ENCODE measurements at regions not wholly inside any gene's neighbourhood (a gene's known extent, or its start where the extent isn't known, plus 50 kb on each side); places are given as distances from the start of the nearest gene placed in this dataset.

DNA sequence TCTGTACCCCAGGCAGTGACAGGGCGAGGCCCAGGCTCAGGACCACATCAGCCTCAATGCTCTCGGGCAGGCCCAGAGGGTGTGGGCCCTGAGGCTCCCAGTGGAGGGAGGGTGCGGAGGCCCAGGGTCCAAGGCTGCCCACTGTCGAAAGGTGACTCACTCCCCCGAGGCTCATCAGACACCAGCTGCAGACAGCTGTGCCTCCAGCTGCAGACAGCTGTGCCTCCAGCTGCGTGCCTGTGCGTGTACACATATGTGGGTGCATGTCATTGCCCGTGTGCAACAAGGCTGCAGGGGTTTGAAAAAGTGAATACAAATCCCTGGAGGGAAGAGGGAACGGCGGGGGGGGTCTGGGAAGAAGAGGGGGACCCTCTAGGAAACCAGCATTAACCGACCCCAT lies 134.3 kb downstream of the BRD1 start:
- ChIA-PET POLR2A (no interaction called here), CTCF (ENCODE audit: low intra/inter-chr PET ratio, low total read pairs) (no interaction called here)
- H3K27me3 ChIP-seq (ENCODE audit: control insufficient read depth in 1 of 2, insufficient read depth in 2 of 2, low read length in 2 of 2) = peaks cover 9 to 51% of the 10 kb centered on the region in 2 experiments; a peak in 4 of 5 replicates
- DNase-seq (ENCODE audit: low spot score) = no peak
- H3K9me3 ChIP-seq (ENCODE audit: low read length) = peaks cover 9% of the 10 kb centered on the region; the same call in 1 of the 2 replicates
- no peaks in the 10 kb centered on the region for H3K79me2 ChIP-seq (ENCODE audit: insufficient read depth, low read length)
- ATAC-seq = no peak
- no peak overlapping the region for H3K4me2 ChIP-seq (ENCODE audit: low read depth, low read length)
- 14% methylated on average over 7 of the region's 11 CpGs for WGBS (ENCODE audit: low lambda C conversion rate)
- H3K4me3 ChIP-seq (replicated peaks in 1 of 3; ENCODE audit: insufficient read depth in 1 of 3, low read depth in 2 of 3, low read length in 3 of 3) = no peak overlapping the region
- H3K27ac ChIP-seq (ENCODE audit: extremely low read length, insufficient read depth, low read length) = no peak overlapping the region
- TF ChIP-seq, protein P1, sequence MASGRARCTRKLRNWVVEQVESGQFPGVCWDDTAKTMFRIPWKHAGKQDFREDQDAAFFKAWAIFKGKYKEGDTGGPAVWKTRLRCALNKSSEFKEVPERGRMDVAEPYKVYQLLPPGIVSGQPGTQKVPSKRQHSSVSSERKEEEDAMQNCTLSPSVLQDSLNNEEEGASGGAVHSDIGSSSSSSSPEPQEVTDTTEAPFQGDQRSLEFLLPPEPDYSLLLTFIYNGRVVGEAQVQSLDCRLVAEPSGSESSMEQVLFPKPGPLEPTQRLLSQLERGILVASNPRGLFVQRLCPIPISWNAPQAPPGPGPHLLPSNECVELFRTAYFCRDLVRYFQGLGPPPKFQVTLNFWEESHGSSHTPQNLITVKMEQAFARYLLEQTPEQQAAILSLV (CRISPR knock-in tag; IDR thresholded peaks at IDR 0.05; ENCODE audit: borderline replicate concordance) = no peak
- TF ChIP-seq, protein P2, sequence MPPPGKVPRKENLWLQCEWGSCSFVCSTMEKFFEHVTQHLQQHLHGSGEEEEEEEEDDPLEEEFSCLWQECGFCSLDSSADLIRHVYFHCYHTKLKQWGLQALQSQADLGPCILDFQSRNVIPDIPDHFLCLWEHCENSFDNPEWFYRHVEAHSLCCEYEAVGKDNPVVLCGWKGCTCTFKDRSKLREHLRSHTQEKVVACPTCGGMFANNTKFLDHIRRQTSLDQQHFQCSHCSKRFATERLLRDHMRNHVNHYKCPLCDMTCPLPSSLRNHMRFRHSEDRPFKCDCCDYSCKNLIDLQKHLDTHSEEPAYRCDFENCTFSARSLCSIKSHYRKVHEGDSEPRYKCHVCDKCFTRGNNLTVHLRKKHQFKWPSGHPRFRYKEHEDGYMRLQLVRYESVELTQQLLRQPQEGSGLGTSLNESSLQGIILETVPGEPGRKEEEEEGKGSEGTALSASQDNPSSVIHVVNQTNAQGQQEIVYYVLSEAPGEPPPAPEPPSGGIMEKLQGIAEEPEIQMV (CRISPR knock-in tag; IDR thresholded peaks at IDR 0.05; ENCODE audit: low read depth) = no peak
- TF ChIP-seq PAX8 (CRISPR knock-in tag; IDR thresholded peaks at IDR 0.05; ENCODE audit: borderline replicate concordance) (no peak), NR2F2 (IDR thresholded peaks at IDR 0.05; ENCODE audit: borderline replicate concordance, low read depth) (no peak), SNAI1 (CRISPR knock-in tag; IDR thresholded peaks at IDR 0.05; ENCODE audit: borderline replicate concordance) (no peak), NBN (conservative IDR thresholded peaks at IDR 0.05) (no peak)
- in situ Hi-C loops (cut with HindIII; ENCODE audit: extremely low pct_ligation_motif_present, low pct_unique_long_range_greater_than_20kb) = no loop called here
- no TSS peak for BruUV-seq (replicated peaks)
- no peaks in the 10 kb centered on the region for H3K36me3 ChIP-seq (replicated peaks in 1 of 2; ENCODE audit: control insufficient read depth in 1 of 2, insufficient read depth in 2 of 2, low read length in 2 of 2)
- no peak overlapping the region for H2AFZ ChIP-seq (ENCODE audit: low read length)
- H3K9ac ChIP-seq (ENCODE audit: insufficient read depth, low read depth, low read length) = no peak overlapping the region
- intact Hi-C loops (cut with micrococcal nuclease; ENCODE audit: unreplicated experiment) = no loop called here
- no peaks in the 10 kb centered on the region for H3K4me1 ChIP-seq (ENCODE audit: insufficient read depth, low read length)
- H4K20me1 ChIP-seq (ENCODE audit: insufficient read depth, low read length) = no peaks in the 10 kb centered on the region
- no peak for FAIRE-seq

All from HepG2 (cell line).